HG03159 (cell line): ENCODE measurements at regions not wholly inside any gene's neighbourhood (a gene's known extent, or its start where the extent isn't known, plus 50 kb on each side); places are given as distances from the start of the nearest gene placed in this dataset.

ENCODE experiments used
- ATAC-seq: cut with Tn5 transposase; IDR thresholded peaks from one replicate; pipeline ENCODE4 v1.9.1; 2021; ENCODE audit warnings: mild to moderate bottlenecking, moderate library complexity; ENCODE audit not compliant: unreplicated experiment

GRCh38 chr7:124515106-124515830 lies 250.3 kb downstream of the GPR37 start:
- ATAC-seq: no peak

- no peak for ATAC-seq
These were observed 251.1 kb downstream of the GPR37 start for GRCh38 chr7:124514471-124514870.

GRCh38 chr7:124497176-124497575 lies 268.4 kb downstream of the GPR37 start:
- no peak for ATAC-seq

- no peak for ATAC-seq
These were observed 275.7 kb downstream of the GPR37 start for GRCh38 chr7:124489925-124490324.

GRCh38 chr7:124489082-124489819 lies 276.3 kb downstream of the GPR37 start:
- ATAC-seq: no peak

GRCh38 chr7:124482229-124482628 lies 283.4 kb downstream of the GPR37 start:
- ATAC-seq: no peak

GRCh38 chr7:124480821-124481290 lies 284.7 kb downstream of the GPR37 start:
- ATAC-seq: no peak

GRCh38 chr7:124480036-124480820 lies 285.4 kb downstream of the GPR37 start:
- no peak for ATAC-seq

GRCh38 chr7:124462249-124462648 lies 303.3 kb downstream of the GPR37 start:
- ATAC-seq: no peak

GRCh38 chr7:124460555-124460954 lies 305.0 kb downstream of the GPR37 start:
- no peak for ATAC-seq

- ATAC-seq: no peak
These were observed 305.5 kb downstream of the GPR37 start for GRCh38 chr7:124460056-124460450.

GRCh38 chr7:124459101-124460055 lies 306.2 kb downstream of the GPR37 start:
- no peak for ATAC-seq

GRCh38 chr7:124457841-124458240 lies 307.8 kb downstream of the GPR37 start:
- ATAC-seq: no peak

- no peak for ATAC-seq
These were observed 309.3 kb downstream of the GPR37 start for GRCh38 chr7:124456286-124456685.

- ATAC-seq: no peak
These were observed 313.4 kb downstream of the GPR37 start for GRCh38 chr7:124452186-124452585.

GRCh38 chr7:124449896-124450295 lies 315.7 kb downstream of the GPR37 start:
- ATAC-seq: no peak

- ATAC-seq: no peak
These were observed 320.7 kb downstream of the GPR37 start for GRCh38 chr7:124444696-124445480.

- ATAC-seq: no peak
These were observed 321.8 kb downstream of the GPR37 start for GRCh38 chr7:124443762-124444161.

GRCh38 chr7:124440081-124440480 lies 325.5 kb downstream of the GPR37 start:
- no peak for ATAC-seq
